ENCODE measurements at regions not wholly inside any gene's neighbourhood (a gene's known extent, or its start where the extent isn't known, plus 50 kb on each side); places are given as distances from the start of the nearest gene placed in this dataset.

GRCh38 chr2:217497843-217498377 is 504.9 kb downstream of the TNS1 start:
- TF ChIP-seq CTCF (IDR thresholded peaks at IDR 0.05; ENCODE audit: poor library complexity), result no peak
- TF ChIP-seq EZH2phosphoT487 (IDR thresholded peaks at IDR 0.05; ENCODE audit: low read depth, severe bottlenecking, unreplicated experiment), result no peak
- TF ChIP-seq EZH2 (IDR thresholded peaks at IDR 0.05; ENCODE audit: borderline replicate concordance), result no peak
